ENCODE measurements at regions not wholly inside any gene's neighbourhood (a gene's known extent, or its start where the extent isn't known, plus 50 kb on each side); places are given as distances from the start of the nearest gene placed in this dataset.
A peak's percentile ranks its signal among the peaks of the same experiment; 100 is the strongest.

DNA sequence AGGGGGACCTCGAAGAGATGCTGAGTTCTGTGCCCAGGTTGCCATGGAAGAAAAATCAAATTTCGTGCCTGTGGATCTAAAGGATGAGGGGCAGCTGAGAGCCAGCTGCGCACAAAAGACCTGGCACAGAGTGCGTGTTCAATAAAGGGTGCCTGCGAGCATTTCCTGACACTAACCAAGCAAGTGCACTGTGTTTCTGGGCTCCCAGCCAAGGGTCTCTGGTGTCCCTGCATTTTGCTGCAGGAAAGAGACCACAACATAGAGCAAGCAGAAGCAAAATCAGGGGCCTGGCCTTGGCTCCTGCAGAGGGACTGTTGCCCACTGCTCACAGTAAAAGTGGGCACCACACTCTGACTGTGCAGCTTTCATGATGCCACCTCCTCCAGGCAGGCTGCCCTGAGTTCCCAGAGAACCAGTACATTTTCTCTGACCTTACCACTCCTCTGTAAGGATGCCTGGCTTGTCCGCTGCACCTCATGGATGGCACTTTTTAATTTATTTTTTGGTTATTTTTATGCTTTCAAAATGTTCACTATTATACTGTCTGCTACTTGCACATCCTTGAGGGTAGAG is 70.8 kb upstream of the GPR12 start:
- Histone ChIP-seq H3K9me3 (ENCODE audit: low read depth, low read length, poor library complexity, severe bottlenecking) (no peaks in the 10 kb centered on the region), H3K27me3 (replicated peaks; ENCODE audit: insufficient read depth, low read depth, low read length, poor library complexity) (no peaks in the 10 kb centered on the region), H3K4me3 (ENCODE audit: low read depth, low read length, poor library complexity, severe bottlenecking) (no peak overlapping the region), H3K4me1 (ENCODE audit: insufficient read depth, low read length, poor library complexity, severe bottlenecking) (no peaks in the 10 kb centered on the region), H3K27ac (ENCODE audit: low read depth, low read length, poor library complexity, severe bottlenecking) (no peak overlapping the region), H3K36me3 (ENCODE audit: insufficient read depth, low read length, poor library complexity, severe bottlenecking) (no peaks in the 10 kb centered on the region)
- intact Hi-C loops (cut with micrococcal nuclease; ENCODE audit: unreplicated experiment) = no loop called here
- CTCF ChIA-PET = no interaction called here
- no TSS peak for BruUV-seq (replicated peaks)
- TF ChIP-seq, protein P1, sequence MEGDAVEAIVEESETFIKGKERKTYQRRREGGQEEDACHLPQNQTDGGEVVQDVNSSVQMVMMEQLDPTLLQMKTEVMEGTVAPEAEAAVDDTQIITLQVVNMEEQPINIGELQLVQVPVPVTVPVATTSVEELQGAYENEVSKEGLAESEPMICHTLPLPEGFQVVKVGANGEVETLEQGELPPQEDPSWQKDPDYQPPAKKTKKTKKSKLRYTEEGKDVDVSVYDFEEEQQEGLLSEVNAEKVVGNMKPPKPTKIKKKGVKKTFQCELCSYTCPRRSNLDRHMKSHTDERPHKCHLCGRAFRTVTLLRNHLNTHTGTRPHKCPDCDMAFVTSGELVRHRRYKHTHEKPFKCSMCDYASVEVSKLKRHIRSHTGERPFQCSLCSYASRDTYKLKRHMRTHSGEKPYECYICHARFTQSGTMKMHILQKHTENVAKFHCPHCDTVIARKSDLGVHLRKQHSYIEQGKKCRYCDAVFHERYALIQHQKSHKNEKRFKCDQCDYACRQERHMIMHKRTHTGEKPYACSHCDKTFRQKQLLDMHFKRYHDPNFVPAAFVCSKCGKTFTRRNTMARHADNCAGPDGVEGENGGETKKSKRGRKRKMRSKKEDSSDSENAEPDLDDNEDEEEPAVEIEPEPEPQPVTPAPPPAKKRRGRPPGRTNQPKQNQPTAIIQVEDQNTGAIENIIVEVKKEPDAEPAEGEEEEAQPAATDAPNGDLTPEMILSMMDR (conservative IDR thresholded peaks at IDR 0.05; ENCODE audit: low read depth, low read length) = no peak
- TF ChIP-seq EZH2 (IDR thresholded peaks at IDR 0.05; ENCODE audit: borderline replicate concordance, low read depth, low read length, poor library complexity, severe bottlenecking) = no peak
- peak; percentile 3 for DNase-seq (ENCODE audit: low spot score)
- POLR2A ChIA-PET (ENCODE audit: low non-redundant PET) = no interaction called here

DNA sequence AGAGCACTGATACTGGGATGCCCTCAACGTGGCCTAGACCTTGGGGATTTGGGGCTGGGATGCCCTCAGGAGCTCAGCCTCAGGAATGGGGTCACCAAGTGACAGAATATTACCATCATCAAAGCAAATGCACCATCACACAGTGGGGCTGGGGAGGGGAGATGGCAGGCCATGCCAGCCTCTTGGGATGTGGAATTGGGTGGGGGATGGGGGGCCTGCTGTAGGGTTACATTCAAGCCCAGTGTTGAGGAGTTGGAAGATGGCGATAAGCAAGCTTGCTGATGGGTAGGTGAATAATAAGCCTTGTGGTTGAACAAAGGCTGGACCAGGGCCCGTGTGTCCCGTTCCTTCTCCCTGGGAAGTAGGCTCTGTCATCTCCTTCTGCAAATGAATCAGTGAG is 69.1 kb upstream of the GPR12 start:
- Histone ChIP-seq H3K27ac (ENCODE audit: low read depth, low read length, poor library complexity, severe bottlenecking) (no peak overlapping the region), H3K4me1 (ENCODE audit: insufficient read depth, low read length, poor library complexity, severe bottlenecking) (no peaks in the 10 kb centered on the region), H3K9me3 (ENCODE audit: low read depth, low read length, poor library complexity, severe bottlenecking) (no peaks in the 10 kb centered on the region), H3K4me3 (ENCODE audit: low read depth, low read length, poor library complexity, severe bottlenecking) (no peak overlapping the region), H3K27me3 (replicated peaks; ENCODE audit: insufficient read depth, low read depth, low read length, poor library complexity) (no peaks in the 10 kb centered on the region), H3K36me3 (ENCODE audit: insufficient read depth, low read length, poor library complexity, severe bottlenecking) (no peaks in the 10 kb centered on the region)
- TF ChIP-seq, protein P1 (conservative IDR thresholded peaks at IDR 0.05; ENCODE audit: low read depth, low read length) = no peak
- no peak for TF ChIP-seq EZH2 (IDR thresholded peaks at IDR 0.05; ENCODE audit: borderline replicate concordance, low read depth, low read length, poor library complexity, severe bottlenecking)
- intact Hi-C loops (cut with micrococcal nuclease; ENCODE audit: unreplicated experiment) = no loop called here
- no peak for DNase-seq (ENCODE audit: low spot score)
- CTCF ChIA-PET = no interaction called here
- BruUV-seq (replicated peaks) = no TSS peak
- POLR2A ChIA-PET (ENCODE audit: low non-redundant PET) = no interaction called here

DNA sequence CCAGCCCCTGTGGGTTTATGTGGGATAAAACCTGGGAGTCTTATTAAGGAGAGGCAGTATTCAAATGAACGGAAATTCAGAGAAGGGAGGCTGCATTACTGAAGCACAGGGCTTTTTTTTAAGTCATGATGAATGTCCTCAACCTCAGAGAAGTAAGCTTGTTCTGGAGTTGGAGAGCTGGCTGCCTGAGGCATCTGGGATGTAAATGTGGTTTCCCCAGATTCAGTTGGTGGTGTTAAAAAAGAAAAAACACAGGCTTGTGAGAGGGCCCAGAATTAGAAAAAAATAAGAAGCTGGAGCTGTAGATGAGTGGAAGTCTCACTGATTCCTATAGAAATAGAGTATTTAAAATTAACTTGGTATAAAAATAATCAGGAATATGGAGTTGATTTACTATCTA is 64.0 kb upstream of the GPR12 start:
- ChIA-PET CTCF (no interaction called here), POLR2A (ENCODE audit: low non-redundant PET) (no interaction called here)
- Histone ChIP-seq H3K36me3 (ENCODE audit: insufficient read depth, low read length, poor library complexity, severe bottlenecking) (no peaks in the 10 kb centered on the region), H3K4me1 (ENCODE audit: insufficient read depth, low read length, poor library complexity, severe bottlenecking) (no peaks in the 10 kb centered on the region), H3K27me3 (replicated peaks; ENCODE audit: insufficient read depth, low read depth, low read length, poor library complexity) (no peaks in the 10 kb centered on the region), H3K9me3 (ENCODE audit: low read depth, low read length, poor library complexity, severe bottlenecking) (no peaks in the 10 kb centered on the region), H3K27ac (ENCODE audit: low read depth, low read length, poor library complexity, severe bottlenecking) (no peak overlapping the region), H3K4me3 (ENCODE audit: low read depth, low read length, poor library complexity, severe bottlenecking) (no peak overlapping the region)
- no peak for DNase-seq (ENCODE audit: low spot score)
- intact Hi-C loops (cut with micrococcal nuclease; ENCODE audit: unreplicated experiment) = no loop called here
- TF ChIP-seq EZH2 (IDR thresholded peaks at IDR 0.05; ENCODE audit: borderline replicate concordance, low read depth, low read length, poor library complexity, severe bottlenecking) = no peak
- TF ChIP-seq, protein P1 (conservative IDR thresholded peaks at IDR 0.05; ENCODE audit: low read depth, low read length) = no peak
- no TSS peak for BruUV-seq (replicated peaks)
